VCaP (cell line): ENCODE measurements at regions not wholly inside any gene's neighbourhood (a gene's known extent, or its start where the extent isn't known, plus 50 kb on each side); places are given as distances from the start of the nearest gene placed in this dataset.

ENCODE experiments used
- H3K27ac ChIP-seq: fragments of 450-650 bp; 2 replicates; pipeline ENCODE4 v1.5.1; 2017
- CTCF ChIP-seq: fragments of 450-650 bp; conservative IDR thresholded peaks from 2 replicates; pipeline ENCODE4 v1.5.1; 2017; ENCODE audit warnings: mild to moderate bottlenecking, moderate library complexity

- no peak overlapping the region for H3K27ac ChIP-seq
- TF ChIP-seq CTCF: no peak
Measured at GRCh38 chr6:165906736-165907135, 243.7 kb upstream of the PDE10A start.

- TF ChIP-seq CTCF: no peak
- H3K27ac ChIP-seq: no peak overlapping the region
Measured at GRCh38 chr6:165905744-165906143, 242.7 kb upstream of the PDE10A start.

- H3K27ac ChIP-seq: no peak overlapping the region
- no peak for TF ChIP-seq CTCF
Measured at GRCh38 chr6:165900970-165901369, 237.9 kb upstream of the PDE10A start.

GRCh38 chr6:165899611-165900010 lies 236.6 kb upstream of the PDE10A start:
- TF ChIP-seq CTCF: no peak

GRCh38 chr6:165895421-165896165 lies 232.6 kb upstream of the PDE10A start:
- H3K27ac ChIP-seq: no peak overlapping the region
- no peak for TF ChIP-seq CTCF

More at GRCh38 chr6:165899611-165900010, 236.6 kb upstream of the PDE10A start:
- H3K27ac ChIP-seq: no peak overlapping the region

- no peak overlapping the region for H3K27ac ChIP-seq
- TF ChIP-seq CTCF: no peak
Measured at GRCh38 chr6:165894171-165894825, 231.3 kb upstream of the PDE10A start.

- no peak overlapping the region for H3K27ac ChIP-seq
- no peak for TF ChIP-seq CTCF
Measured at GRCh38 chr6:165893431-165893830, 230.4 kb upstream of the PDE10A start.
